Loucy (cell line): ENCODE measurements at regions not wholly inside any gene's neighbourhood (a gene's known extent, or its start where the extent isn't known, plus 50 kb on each side); places are given as distances from the start of the nearest gene placed in this dataset.

Source experiments
- EZH2phosphoT487 ChIP-seq: fragments of 200-600 bp; IDR thresholded peaks from 2 replicates; pipeline ENCODE4 v1.6.1; 2018; ENCODE audit warnings: antibody characterized with exemption, mild to moderate bottlenecking, moderate library complexity, borderline replicate concordance
- TF ChIP-seq, protein P1 (sequence below): fragments of 200-600 bp; sonication (generic); conservative IDR thresholded peaks from 2 replicates; pipeline ENCODE4 v1.5.1; 2014; ENCODE audit warnings: mild to moderate bottlenecking, antibody characterized with exemption, low read length

- TF ChIP-seq, protein P1, sequence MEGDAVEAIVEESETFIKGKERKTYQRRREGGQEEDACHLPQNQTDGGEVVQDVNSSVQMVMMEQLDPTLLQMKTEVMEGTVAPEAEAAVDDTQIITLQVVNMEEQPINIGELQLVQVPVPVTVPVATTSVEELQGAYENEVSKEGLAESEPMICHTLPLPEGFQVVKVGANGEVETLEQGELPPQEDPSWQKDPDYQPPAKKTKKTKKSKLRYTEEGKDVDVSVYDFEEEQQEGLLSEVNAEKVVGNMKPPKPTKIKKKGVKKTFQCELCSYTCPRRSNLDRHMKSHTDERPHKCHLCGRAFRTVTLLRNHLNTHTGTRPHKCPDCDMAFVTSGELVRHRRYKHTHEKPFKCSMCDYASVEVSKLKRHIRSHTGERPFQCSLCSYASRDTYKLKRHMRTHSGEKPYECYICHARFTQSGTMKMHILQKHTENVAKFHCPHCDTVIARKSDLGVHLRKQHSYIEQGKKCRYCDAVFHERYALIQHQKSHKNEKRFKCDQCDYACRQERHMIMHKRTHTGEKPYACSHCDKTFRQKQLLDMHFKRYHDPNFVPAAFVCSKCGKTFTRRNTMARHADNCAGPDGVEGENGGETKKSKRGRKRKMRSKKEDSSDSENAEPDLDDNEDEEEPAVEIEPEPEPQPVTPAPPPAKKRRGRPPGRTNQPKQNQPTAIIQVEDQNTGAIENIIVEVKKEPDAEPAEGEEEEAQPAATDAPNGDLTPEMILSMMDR: no peak
- TF ChIP-seq EZH2phosphoT487: no peak
These were observed 77.6 kb upstream of the PCDH18 start for GRCh38 chr4:137609718-137610430.
